T-helper 2 cell treated with Interferon-gamma antibody and Interleukin-4, amounts not matched to agents 5 μg/mL and 100 μg/mL, for 36 hours (primary cell): ENCODE measurements at regions not wholly inside any gene's neighbourhood (a gene's known extent, or its start where the extent isn't known, plus 50 kb on each side); places are given as distances from the start of the nearest gene placed in this dataset.

Experiments
- DNase-seq: peaks from one replicate; pipeline ENCODE4 v3.0.0; 2021; ENCODE audit warnings: low spot score
- H3K27ac Mint-ChIP-seq: one replicate; pipeline ENCODE4 v1.8.0; 2021; ENCODE audit warnings: mild to moderate bottlenecking, mixed read lengths
- H3K27me3 Mint-ChIP-seq: one replicate; pipeline ENCODE4 v1.8.0; 2021; ENCODE audit warnings: low read depth, mixed read lengths
- H3K36me3 Mint-ChIP-seq: one replicate; pipeline ENCODE4 v1.8.0; 2021; ENCODE audit warnings: low read depth, mixed read lengths
- H3K4me1 Mint-ChIP-seq: one replicate; pipeline ENCODE4 v1.8.0; 2021; ENCODE audit warnings: low read depth, mixed read lengths
- H3K4me3 Mint-ChIP-seq: one replicate; pipeline ENCODE4 v1.8.0; 2022; ENCODE audit warnings: mild to moderate bottlenecking, moderate library complexity, mixed read lengths
- H3K9me3 Mint-ChIP-seq: one replicate; pipeline ENCODE4 v1.8.0; 2021; ENCODE audit warnings: mixed read lengths

DNA sequence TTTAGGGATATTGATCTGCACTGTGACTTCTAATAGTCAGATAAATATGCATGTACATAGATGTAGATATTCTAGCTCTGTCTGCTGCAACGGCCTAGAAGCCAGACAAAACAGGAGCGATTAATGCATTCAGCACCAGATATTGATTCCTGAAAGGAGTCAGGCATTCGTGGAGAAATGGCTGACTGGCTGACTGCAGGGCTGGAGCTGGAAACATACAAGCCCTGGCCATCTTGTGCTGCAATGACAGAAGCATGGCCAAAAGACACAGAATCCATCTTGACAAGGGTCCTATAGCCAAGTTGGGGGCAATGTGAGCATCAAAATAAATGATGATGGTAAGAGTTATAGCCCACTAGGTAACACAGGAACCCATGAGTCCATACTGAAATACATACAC lies 231.5 kb upstream of the KLHL29 start:
- Mint-ChIP-seq H3K36me3 (no peaks in the 10 kb centered on the region), H3K27ac (no peak overlapping the region), H3K4me3 (no peak overlapping the region), H3K9me3 (no peaks in the 10 kb centered on the region), H3K4me1 (no peaks in the 10 kb centered on the region), H3K27me3 (no peaks in the 10 kb centered on the region)
- no peak for DNase-seq

- DNase-seq: no peak
- Mint-ChIP-seq H3K4me3 (no peak overlapping the region), H3K9me3 (no peaks in the 10 kb centered on the region), H3K36me3 (no peaks in the 10 kb centered on the region), H3K27ac (no peak overlapping the region), H3K27me3 (no peaks in the 10 kb centered on the region), H3K4me1 (no peaks in the 10 kb centered on the region)
Measured at GRCh38 chr2:23155022-23155421, 230.0 kb upstream of the KLHL29 start.

GRCh38 chr2:23157812-23158211 lies 227.2 kb upstream of the KLHL29 start:
- no peaks in the 10 kb centered on the region for H3K36me3 Mint-ChIP-seq
- H3K4me3 Mint-ChIP-seq: no peak overlapping the region
- H3K9me3 Mint-ChIP-seq: no peaks in the 10 kb centered on the region
- no peak overlapping the region for H3K27ac Mint-ChIP-seq
- H3K4me1 Mint-ChIP-seq: no peaks in the 10 kb centered on the region
- no peak for DNase-seq
- H3K27me3 Mint-ChIP-seq: no peaks in the 10 kb centered on the region

GRCh38 chr2:23158306-23158705 lies 226.7 kb upstream of the KLHL29 start:
- H3K27ac Mint-ChIP-seq: no peak overlapping the region
- no peaks in the 10 kb centered on the region for H3K27me3 Mint-ChIP-seq
- H3K4me1 Mint-ChIP-seq: no peaks in the 10 kb centered on the region
- DNase-seq: no peak
- no peak overlapping the region for H3K4me3 Mint-ChIP-seq
- no peaks in the 10 kb centered on the region for H3K36me3 Mint-ChIP-seq
- H3K9me3 Mint-ChIP-seq: no peaks in the 10 kb centered on the region

GRCh38 chr2:23159746-23160405 lies 225.1 kb upstream of the KLHL29 start:
- H3K4me3 Mint-ChIP-seq: no peak overlapping the region
- H3K9me3 Mint-ChIP-seq: no peaks in the 10 kb centered on the region
- H3K27me3 Mint-ChIP-seq: no peaks in the 10 kb centered on the region
- no peak for DNase-seq
- no peaks in the 10 kb centered on the region for H3K36me3 Mint-ChIP-seq
- no peak overlapping the region for H3K27ac Mint-ChIP-seq
- H3K4me1 Mint-ChIP-seq: no peaks in the 10 kb centered on the region

DNA sequence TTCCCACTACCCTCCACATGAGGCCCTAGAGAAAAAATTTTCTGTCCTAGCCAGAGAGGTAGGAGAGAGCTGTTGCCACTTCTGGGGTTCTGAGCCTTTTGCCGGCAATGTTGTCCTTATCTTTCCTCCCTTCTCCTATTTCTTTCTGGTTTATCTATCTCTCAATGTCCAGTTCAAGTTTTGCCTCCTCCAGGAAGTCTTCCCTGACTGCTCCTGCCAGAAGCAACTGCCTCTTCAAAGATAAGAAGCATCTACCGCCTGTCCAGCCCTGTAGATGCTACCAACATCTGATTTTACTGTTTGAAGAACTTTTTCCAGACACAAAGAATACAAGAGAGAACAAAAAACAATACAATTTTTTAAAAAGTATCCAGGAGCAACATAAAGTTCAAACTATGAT lies 220.8 kb upstream of the KLHL29 start:
- no peaks in the 10 kb centered on the region for H3K9me3 Mint-ChIP-seq
- H3K36me3 Mint-ChIP-seq: no peaks in the 10 kb centered on the region
- H3K27me3 Mint-ChIP-seq: no peaks in the 10 kb centered on the region
- H3K4me1 Mint-ChIP-seq: no peaks in the 10 kb centered on the region
- no peak for DNase-seq
- no peak overlapping the region for H3K27ac Mint-ChIP-seq
- H3K4me3 Mint-ChIP-seq: no peak overlapping the region

DNA sequence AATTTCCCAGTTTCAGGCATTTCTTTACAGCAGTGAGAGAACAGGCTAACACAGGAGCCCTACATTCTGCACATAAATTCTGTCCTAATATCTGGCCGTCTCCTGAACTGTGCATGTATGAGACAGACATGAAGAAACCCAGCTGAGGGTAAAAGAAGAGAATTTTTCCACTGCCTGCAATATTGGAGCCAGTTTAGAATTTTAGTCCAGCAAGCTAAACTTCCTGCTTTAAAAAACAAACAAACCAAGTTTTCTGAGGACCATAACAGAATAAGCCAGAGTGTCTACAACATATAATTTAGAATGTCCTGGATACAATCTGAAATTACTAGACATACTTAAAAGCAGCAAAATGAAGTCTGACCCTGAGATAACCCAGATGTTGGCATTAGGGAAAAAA lies 215.1 kb upstream of the KLHL29 start:
- H3K9me3 Mint-ChIP-seq: no peaks in the 10 kb centered on the region
- H3K4me1 Mint-ChIP-seq: no peaks in the 10 kb centered on the region
- H3K4me3 Mint-ChIP-seq: no peak overlapping the region
- DNase-seq: no peak
- H3K36me3 Mint-ChIP-seq: no peaks in the 10 kb centered on the region
- no peak overlapping the region for H3K27ac Mint-ChIP-seq
- no peaks in the 10 kb centered on the region for H3K27me3 Mint-ChIP-seq

- H3K27me3 Mint-ChIP-seq: no peaks in the 10 kb centered on the region
- no peak for DNase-seq
- no peak overlapping the region for H3K27ac Mint-ChIP-seq
- H3K4me1 Mint-ChIP-seq: no peaks in the 10 kb centered on the region
- H3K36me3 Mint-ChIP-seq: no peaks in the 10 kb centered on the region
- no peak overlapping the region for H3K4me3 Mint-ChIP-seq
- H3K9me3 Mint-ChIP-seq: no peaks in the 10 kb centered on the region
Measured at GRCh38 chr2:23171108-23171507, 213.9 kb upstream of the KLHL29 start.

GRCh38 chr2:23178396-23178795 lies 206.6 kb upstream of the KLHL29 start:
- H3K4me1 Mint-ChIP-seq: no peaks in the 10 kb centered on the region
- DNase-seq: no peak
- no peak overlapping the region for H3K27ac Mint-ChIP-seq
- H3K9me3 Mint-ChIP-seq: no peaks in the 10 kb centered on the region
- H3K4me3 Mint-ChIP-seq: no peak overlapping the region
- H3K27me3 Mint-ChIP-seq: no peaks in the 10 kb centered on the region
- no peaks in the 10 kb centered on the region for H3K36me3 Mint-ChIP-seq

GRCh38 chr2:23183733-23184132 lies 201.2 kb upstream of the KLHL29 start:
- H3K4me3 Mint-ChIP-seq: no peak overlapping the region
- H3K4me1 Mint-ChIP-seq: no peaks in the 10 kb centered on the region
- H3K36me3 Mint-ChIP-seq: no peaks in the 10 kb centered on the region
- H3K27me3 Mint-ChIP-seq: no peaks in the 10 kb centered on the region
- DNase-seq: no peak
- H3K9me3 Mint-ChIP-seq: no peaks in the 10 kb centered on the region
- no peak overlapping the region for H3K27ac Mint-ChIP-seq

DNA sequence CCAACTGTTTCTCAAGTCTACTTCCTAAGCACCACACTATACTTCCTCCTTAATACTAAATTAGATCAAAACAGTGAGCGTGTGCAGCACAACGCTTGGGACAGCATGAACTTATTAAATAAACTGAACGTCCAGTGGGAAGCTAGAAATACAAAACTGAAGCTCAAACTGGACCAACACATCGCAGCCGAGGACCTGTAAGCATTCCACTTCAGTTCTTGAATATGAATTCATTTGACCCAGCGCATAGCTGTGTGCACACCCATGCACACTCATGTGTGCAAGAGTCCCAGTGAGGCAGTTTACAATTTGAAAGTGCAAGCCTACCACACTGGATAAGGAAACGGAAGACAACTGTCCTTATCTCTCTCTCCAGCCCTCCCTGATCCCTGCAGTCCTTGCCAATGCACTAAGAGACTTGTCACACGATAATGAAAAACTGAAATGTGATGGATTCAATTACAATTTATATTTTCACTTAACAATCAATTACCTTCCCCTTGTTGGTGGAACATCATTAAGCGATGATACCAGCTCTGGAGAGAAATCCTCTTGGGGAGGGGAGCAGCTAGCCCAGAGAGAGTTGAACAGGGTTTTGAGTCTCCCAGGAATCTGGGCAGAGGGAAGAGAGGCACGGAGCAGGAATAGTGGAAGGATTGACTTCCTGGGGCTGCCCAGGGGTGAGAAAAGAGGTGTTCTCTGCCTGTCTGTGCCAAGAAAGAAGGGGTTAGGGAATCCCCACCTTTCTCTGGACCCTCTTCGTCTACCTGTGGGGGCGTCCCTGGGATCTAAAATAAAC lies 186.5 kb upstream of the KLHL29 start:
- no peak overlapping the region for H3K27ac Mint-ChIP-seq
- H3K9me3 Mint-ChIP-seq: no peaks in the 10 kb centered on the region
- DNase-seq: no peak

GRCh38 chr2:23199115-23199918 lies 185.7 kb upstream of the KLHL29 start:
- H3K36me3 Mint-ChIP-seq: no peaks in the 10 kb centered on the region
- DNase-seq: no peak
- H3K9me3 Mint-ChIP-seq: no peaks in the 10 kb centered on the region
- no peaks in the 10 kb centered on the region for H3K27me3 Mint-ChIP-seq
- no peaks in the 10 kb centered on the region for H3K4me1 Mint-ChIP-seq
- H3K4me3 Mint-ChIP-seq: no peak overlapping the region
- H3K27ac Mint-ChIP-seq: no peak overlapping the region

More for the DNA sequence above, 186.5 kb upstream of the KLHL29 start:
- Mint-ChIP-seq H3K27me3 (no peaks in the 10 kb centered on the region), H3K36me3 (no peaks in the 10 kb centered on the region), H3K4me3 (no peak overlapping the region), H3K4me1 (no peaks in the 10 kb centered on the region)

- Mint-ChIP-seq H3K4me1 (no peaks in the 10 kb centered on the region), H3K36me3 (no peaks in the 10 kb centered on the region), H3K27ac (no peak overlapping the region), H3K4me3 (no peak overlapping the region), H3K9me3 (no peaks in the 10 kb centered on the region), H3K27me3 (no peaks in the 10 kb centered on the region)
- no peak for DNase-seq
Measured at GRCh38 chr2:23200068-23200786, 184.8 kb upstream of the KLHL29 start.

DNA sequence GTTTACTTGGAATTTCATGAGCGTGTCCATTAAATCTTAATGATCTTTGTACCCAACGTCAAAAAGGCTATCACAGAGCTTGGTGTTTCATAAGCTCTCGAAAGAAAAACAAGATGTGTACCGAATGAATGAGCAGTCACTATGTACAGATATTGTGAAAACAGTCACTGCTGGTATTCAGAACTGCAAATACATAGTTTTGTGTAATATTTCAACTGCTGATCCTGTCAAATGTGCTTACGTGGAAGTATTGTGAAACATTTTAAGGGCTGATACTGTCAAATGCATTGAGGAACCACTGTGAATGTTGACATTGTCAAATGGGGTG lies 184.2 kb upstream of the KLHL29 start:
- DNase-seq: no peak
- Mint-ChIP-seq H3K4me1 (no peaks in the 10 kb centered on the region), H3K27ac (no peak overlapping the region), H3K9me3 (no peaks in the 10 kb centered on the region), H3K36me3 (no peaks in the 10 kb centered on the region), H3K4me3 (no peak overlapping the region), H3K27me3 (no peaks in the 10 kb centered on the region)
